Caco-2 (cell line): ENCODE measurements at regions not wholly inside any gene's neighbourhood (a gene's known extent, or its start where the extent isn't known, plus 50 kb on each side); places are given as distances from the start of the nearest gene placed in this dataset.

Experiments used
- BruUV-seq: library from RNA; stranded (reverse); fragments of 400-500 nt; replicated peaks from 2 replicates; lab custom pipeline; 2021; lab: Mats Ljungman, UMichigan
- CTCF ChIA-PET: fragments of 300-600 bp; sonication (Branson Sonifier 250); formaldehyde crosslinking; loops from one replicate; lab custom pipeline; 2022; ENCODE audit warnings: antibody characterized with exemption; lab: Charles Lee
- POLR2A ChIA-PET: fragments of 300-600 bp; sonication (Branson Sonifier 250); formaldehyde crosslinking; loops from one replicate; lab custom pipeline; 2022; ENCODE audit warnings: antibody characterized with exemption; lab: Charles Lee
- DNase-seq, 2 experiments: peaks; one replicate each; pipeline versions ENCODE4 v3.0.0 to v3.0.0-alpha.2; 2020 to 2022
- H3K27me3 ChIP-seq: replicated peaks from 2 replicates; pipeline ENCODE4 v1.6.0; 2011; ENCODE audit warnings: low read length; ENCODE audit not compliant: control insufficient read depth, insufficient read depth
- H3K36me3 ChIP-seq: 2 replicates; pipeline ENCODE4 v1.5.1; 2011; ENCODE audit warnings: low read length; ENCODE audit not compliant: control insufficient read depth, insufficient read depth
- H3K4me1 ChIP-seq: fragments of 250-450 bp; sonication (Bioruptor Pico); 2 replicates; pipeline ENCODE4 v1.5.1; 2020; ENCODE audit warnings: mild to moderate bottlenecking
- H3K4me3 ChIP-seq: 2 replicates; pipeline ENCODE4 v1.5.1; 2011; ENCODE audit warnings: low read depth, mild to moderate bottlenecking, control low read depth, low read length
- H3K9me3 ChIP-seq: fragments of 250-450 bp; sonication (Bioruptor Pico); 2 replicates; pipeline ENCODE4 v1.5.1; 2020; ENCODE audit warnings: mild to moderate bottlenecking, moderate library complexity
- H3K27ac Mint-ChIP-seq: one replicate; pipeline ENCODE4 v1.8.0; 2022; ENCODE audit warnings: mixed read lengths; ENCODE audit not compliant: unreplicated experiment
- H3K27me3 Mint-ChIP-seq: one replicate; pipeline ENCODE4 v1.8.0; 2022; ENCODE audit warnings: mixed read lengths; ENCODE audit not compliant: insufficient read depth, unreplicated experiment
- H3K36me3 Mint-ChIP-seq: one replicate; pipeline ENCODE4 v1.8.0; 2022; ENCODE audit warnings: mild to moderate bottlenecking, mixed read lengths; ENCODE audit not compliant: insufficient read depth, unreplicated experiment
- H3K4me1 Mint-ChIP-seq: one replicate; pipeline ENCODE4 v1.8.0; 2022; ENCODE audit warnings: low read depth, mixed read lengths; ENCODE audit not compliant: unreplicated experiment
- H3K4me3 Mint-ChIP-seq: one replicate; pipeline ENCODE4 v1.8.0; 2022; ENCODE audit warnings: mild to moderate bottlenecking, moderate library complexity, mixed read lengths; ENCODE audit not compliant: unreplicated experiment
- H3K9me3 Mint-ChIP-seq: one replicate; pipeline ENCODE4 v1.8.0; 2022; ENCODE audit warnings: mixed read lengths; ENCODE audit not compliant: unreplicated experiment
- intact Hi-C: fragments of 100-400 bp; cut with micrococcal nuclease; formaldehyde crosslinking; loops from one replicate; pipeline ENCODE4 v1.10.0; 2022; ENCODE audit not compliant: unreplicated experiment
- TF ChIP-seq, protein P1 (sequence below), 2 experiments: fragments of 200-600 bp in 1 of 2; IDR thresholded peaks; 1 replicate in 1 of 2; 2 replicates in 1 of 2; pipeline versions ENCODE4 v1.5.1 to v1.8.0; 2011 to 2022; ENCODE audit warnings: antibody characterized with exemption in 1 of 2, control low read depth in 1 of 2, inconsistent platforms in 1 of 2, low read depth in 1 of 2, low read length in 1 of 2, mild to moderate bottlenecking in 1 of 2, moderate library complexity in 1 of 2; ENCODE audit not compliant: insufficient read depth in 1 of 2, severe bottlenecking in 1 of 2, unreplicated experiment in 1 of 2

DNA sequence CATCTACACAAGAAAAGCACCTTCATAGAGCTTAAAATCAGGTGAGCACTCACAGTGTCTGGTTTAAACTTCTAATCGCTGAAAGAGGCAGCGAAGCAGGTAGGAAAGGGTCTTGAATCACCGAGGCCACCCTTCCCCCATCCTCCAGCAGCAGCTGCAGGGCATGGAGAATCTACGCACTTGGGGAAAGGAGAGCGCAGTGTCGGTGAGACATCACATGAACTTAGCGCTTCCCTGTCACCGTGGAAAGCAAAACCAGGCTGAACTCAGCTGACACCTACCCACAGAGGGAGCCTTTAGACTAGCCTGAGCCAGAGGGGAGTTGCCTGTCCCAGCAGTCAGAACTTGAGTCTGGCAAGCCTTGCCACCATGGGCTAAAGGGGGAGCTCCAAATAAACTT is 197.2 kb upstream of the ZFP42 start:
- TF ChIP-seq, protein P1, sequence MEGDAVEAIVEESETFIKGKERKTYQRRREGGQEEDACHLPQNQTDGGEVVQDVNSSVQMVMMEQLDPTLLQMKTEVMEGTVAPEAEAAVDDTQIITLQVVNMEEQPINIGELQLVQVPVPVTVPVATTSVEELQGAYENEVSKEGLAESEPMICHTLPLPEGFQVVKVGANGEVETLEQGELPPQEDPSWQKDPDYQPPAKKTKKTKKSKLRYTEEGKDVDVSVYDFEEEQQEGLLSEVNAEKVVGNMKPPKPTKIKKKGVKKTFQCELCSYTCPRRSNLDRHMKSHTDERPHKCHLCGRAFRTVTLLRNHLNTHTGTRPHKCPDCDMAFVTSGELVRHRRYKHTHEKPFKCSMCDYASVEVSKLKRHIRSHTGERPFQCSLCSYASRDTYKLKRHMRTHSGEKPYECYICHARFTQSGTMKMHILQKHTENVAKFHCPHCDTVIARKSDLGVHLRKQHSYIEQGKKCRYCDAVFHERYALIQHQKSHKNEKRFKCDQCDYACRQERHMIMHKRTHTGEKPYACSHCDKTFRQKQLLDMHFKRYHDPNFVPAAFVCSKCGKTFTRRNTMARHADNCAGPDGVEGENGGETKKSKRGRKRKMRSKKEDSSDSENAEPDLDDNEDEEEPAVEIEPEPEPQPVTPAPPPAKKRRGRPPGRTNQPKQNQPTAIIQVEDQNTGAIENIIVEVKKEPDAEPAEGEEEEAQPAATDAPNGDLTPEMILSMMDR (IDR thresholded peaks at IDR 0.05; ENCODE audit: insufficient read depth in 1 of 2, low read depth in 1 of 2, low read length in 1 of 2, severe bottlenecking in 1 of 2, unreplicated experiment in 1 of 2): no peak
- POLR2A ChIA-PET: no interaction called here
- intact Hi-C loops: no loop called here
- Mint-ChIP-seq H3K4me1 (no peaks in the 10 kb centered on the region), H3K36me3 (no peaks in the 10 kb centered on the region), H3K4me3 (no peak overlapping the region), H3K27ac (no peak overlapping the region), H3K27me3 (no peaks in the 10 kb centered on the region), H3K9me3 (peaks cover 19% of the 10 kb centered on the region)
- H3K9me3 ChIP-seq: no peaks in the 10 kb centered on the region
- no peak overlapping the region for H3K4me3 ChIP-seq
- DNase-seq: no peak
- no peaks in the 10 kb centered on the region for H3K27me3 ChIP-seq
- CTCF ChIA-PET: interaction anchor here (0.5 kb wide), 1 partner anchor 82 kb away, joined by 6 read pairs; no protein-coding TSS in a partner anchor
- no peaks in the 10 kb centered on the region for H3K36me3 ChIP-seq
- no peaks in the 10 kb centered on the region for H3K4me1 ChIP-seq
- BruUV-seq: no TSS peak

DNA sequence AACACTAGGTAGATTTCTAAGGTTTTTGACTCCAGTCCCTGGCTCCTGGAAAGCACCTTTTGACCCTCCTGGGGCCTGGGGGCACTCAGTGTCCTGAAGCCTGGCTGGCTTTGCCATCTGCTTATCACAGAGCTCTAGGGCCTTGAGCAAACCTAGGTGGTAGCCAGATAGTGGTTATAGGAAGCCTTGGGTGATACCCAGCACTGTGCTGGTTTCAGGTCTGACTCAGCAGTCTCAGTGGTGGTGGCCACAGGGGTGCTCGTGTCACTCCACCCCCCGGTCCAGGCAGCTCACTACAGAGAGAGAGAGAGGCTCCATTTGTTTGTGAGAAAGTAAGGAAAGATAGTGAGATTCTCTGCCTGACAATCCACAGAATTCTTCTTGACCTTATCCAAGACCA is 195.8 kb upstream of the ZFP42 start:
- H3K27ac Mint-ChIP-seq: no peak overlapping the region

DNA sequence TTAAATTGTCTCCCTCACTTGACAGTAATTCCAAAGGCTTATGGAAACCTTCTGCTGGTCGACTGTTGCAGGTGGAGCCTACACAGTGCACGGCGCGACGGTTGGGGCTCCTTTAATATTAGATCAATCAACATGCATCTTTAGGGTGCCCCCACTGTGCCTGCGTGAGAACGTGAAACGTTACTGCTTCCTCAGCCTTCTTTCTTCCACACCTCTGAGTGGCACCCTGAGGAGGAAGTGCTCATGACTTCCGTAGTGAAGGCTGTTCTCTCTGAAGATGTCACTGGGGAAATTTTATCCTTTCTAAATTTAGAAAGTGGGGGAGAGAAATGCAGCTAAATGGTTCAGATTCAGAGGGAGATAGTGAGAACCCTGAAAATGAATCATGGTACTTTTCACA is 184.0 kb upstream of the ZFP42 start:
- Mint-ChIP-seq H3K36me3 (peaks cover 13% of the 10 kb centered on the region), H3K27me3 (no peaks in the 10 kb centered on the region), H3K4me3 (no peak overlapping the region), H3K9me3 (no peaks in the 10 kb centered on the region), H3K27ac (no peak overlapping the region), H3K4me1 (no peaks in the 10 kb centered on the region)
- H3K4me1 ChIP-seq: 0 out of 2 replicates have a peak, but pooled peaks cover 8% of the 10 kb centered on the region
- ChIA-PET POLR2A (no interaction called here), CTCF (no interaction called here)
- H3K36me3 ChIP-seq: no peaks in the 10 kb centered on the region
- no peaks in the 10 kb centered on the region for H3K27me3 ChIP-seq
- no peak overlapping the region for H3K4me3 ChIP-seq
- TF ChIP-seq, protein P1 (IDR thresholded peaks at IDR 0.05; ENCODE audit: insufficient read depth in 1 of 2, low read depth in 1 of 2, low read length in 1 of 2, severe bottlenecking in 1 of 2, unreplicated experiment in 1 of 2): no peak
- BruUV-seq: no TSS peak
- intact Hi-C loops: loop anchor here (5.0 to 10.0 kb wide), 2 partner anchors 44 to 203 kb away; no protein-coding TSS in a partner anchor
- H3K9me3 ChIP-seq: no peaks in the 10 kb centered on the region
- DNase-seq: no peak

More for the DNA sequence above, 195.8 kb upstream of the ZFP42 start:
- no peaks in the 10 kb centered on the region for H3K36me3 Mint-ChIP-seq
- no peaks in the 10 kb centered on the region for H3K36me3 ChIP-seq
- no peaks in the 10 kb centered on the region for H3K9me3 ChIP-seq
- TF ChIP-seq, protein P1 (IDR thresholded peaks at IDR 0.05; ENCODE audit: insufficient read depth in 1 of 2, low read depth in 1 of 2, low read length in 1 of 2, severe bottlenecking in 1 of 2, unreplicated experiment in 1 of 2): no peak
- H3K9me3 Mint-ChIP-seq: peaks cover 19% of the 10 kb centered on the region
- H3K27me3 ChIP-seq: no peaks in the 10 kb centered on the region
- no TSS peak for BruUV-seq
- POLR2A ChIA-PET: no interaction called here
- H3K4me3 Mint-ChIP-seq: no peak overlapping the region
- H3K4me3 ChIP-seq: no peak overlapping the region
- H3K4me1 Mint-ChIP-seq: no peaks in the 10 kb centered on the region
- intact Hi-C loops: loop anchor here (1.0 kb wide), 1 partner anchor 574 kb away; no protein-coding TSS in a partner anchor
- no peaks in the 10 kb centered on the region for H3K4me1 ChIP-seq
- no peaks in the 10 kb centered on the region for H3K27me3 Mint-ChIP-seq
- CTCF ChIA-PET: no interaction called here
- DNase-seq: no peak
